NCI-H446 (cell line): ENCODE measurements at regions not wholly inside any gene's neighbourhood (a gene's known extent, or its start where the extent isn't known, plus 50 kb on each side); places are given as distances from the start of the nearest gene placed in this dataset.
A peak's percentile ranks its signal among the peaks of the same experiment; 100 is the strongest.

Source experiments
- DNase-seq, 2 experiments: peaks; one replicate each; lab custom pipeline; 2025; lab: John Stamatoyannopoulos, UW

GRCh38 chr17:55668312-55668920 is 54.2 kb downstream of the TMEM100 start:
- DNase-seq: no peak

- no peak for DNase-seq
Observed at GRCh38 chr17:55666806-55667205, 55.9 kb downstream of the TMEM100 start.

- DNase-seq: no peak
Observed at GRCh38 chr17:55664287-55664686, 58.4 kb downstream of the TMEM100 start.

GRCh38 chr17:55663400-55663799 is 59.3 kb downstream of the TMEM100 start:
- no peak for DNase-seq

- DNase-seq: no peak
Observed at GRCh38 chr17:55661963-55662834, 60.5 kb downstream of the TMEM100 start.

- no peak for DNase-seq
Observed at GRCh38 chr17:55661256-55661758, 61.4 kb downstream of the TMEM100 start.

- DNase-seq: no peak
Observed at GRCh38 chr17:55660178-55660886, 62.3 kb downstream of the TMEM100 start.

GRCh38 chr17:55659661-55660060 is 63.0 kb downstream of the TMEM100 start:
- no peak for DNase-seq

- no peak for DNase-seq
Observed at GRCh38 chr17:55655777-55656176, 66.9 kb downstream of the TMEM100 start.

GRCh38 chr17:55654821-55655220 is 67.8 kb downstream of the TMEM100 start:
- DNase-seq: no peak

- DNase-seq: no peak
Observed at GRCh38 chr17:55654022-55654421, 68.6 kb downstream of the TMEM100 start.

- no peak for DNase-seq
Observed at GRCh38 chr17:55652825-55653224, 69.8 kb downstream of the TMEM100 start.

GRCh38 chr17:55652114-55652823 is 70.4 kb downstream of the TMEM100 start:
- no peak for DNase-seq

- no peak for DNase-seq
Observed at GRCh38 chr17:55649957-55650597, 72.6 kb downstream of the TMEM100 start.

- no peak for DNase-seq
Observed at GRCh38 chr17:55648086-55648485, 74.6 kb downstream of the TMEM100 start.

GRCh38 chr17:55645361-55645760 is 77.3 kb downstream of the TMEM100 start:
- DNase-seq: no peak

- DNase-seq: no peak
Observed at GRCh38 chr17:55644346-55644745, 78.3 kb downstream of the TMEM100 start.

GRCh38 chr17:55642741-55643140 is 79.9 kb downstream of the TMEM100 start:
- DNase-seq: no peak

- peak in 1 of 2 experiments; percentile 36 for DNase-seq
Observed at GRCh38 chr17:55641676-55642081, 81.0 kb downstream of the TMEM100 start.

- DNase-seq: no peak
Observed at GRCh38 chr17:55639096-55639495, 83.6 kb downstream of the TMEM100 start.

GRCh38 chr17:55635253-55635914 is 87.3 kb downstream of the TMEM100 start:
- peak in 1 of 2 experiments; percentile 3 for DNase-seq
